VCaP (cell line): ENCODE measurements at regions not wholly inside any gene's neighbourhood (a gene's known extent, or its start where the extent isn't known, plus 50 kb on each side); places are given as distances from the start of the nearest gene placed in this dataset.

ENCODE experiments used
- H3K27ac ChIP-seq: fragments of 450-650 bp; 2 replicates; pipeline ENCODE4 v1.5.1; 2017
- TF ChIP-seq, protein P1 (sequence below): fragments of 450-650 bp; conservative IDR thresholded peaks from 2 replicates; pipeline ENCODE4 v1.5.1; 2017; ENCODE audit warnings: mild to moderate bottlenecking, moderate library complexity

DNA sequence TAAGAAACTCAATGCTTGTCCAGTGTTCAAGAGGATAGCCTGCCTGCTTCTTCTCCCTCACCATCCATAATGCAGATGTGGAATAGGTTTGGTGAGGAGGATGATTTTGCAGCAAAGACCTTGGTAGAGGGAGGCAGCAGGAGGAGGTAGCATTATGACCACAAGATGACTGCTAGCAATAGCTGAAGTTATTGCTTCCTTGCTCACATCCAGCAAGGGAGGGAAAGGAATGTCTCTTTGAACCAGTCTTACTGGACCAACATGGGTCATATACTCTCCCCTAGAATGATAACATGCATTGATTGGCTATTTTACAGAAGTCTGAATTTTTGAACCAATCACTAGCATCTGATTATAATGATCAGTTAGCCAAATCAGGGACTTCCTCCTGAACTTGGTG, 607.6 kb downstream of the EBF1 start:
- H3K27ac ChIP-seq, result no peak overlapping the region
- TF ChIP-seq, protein P1, sequence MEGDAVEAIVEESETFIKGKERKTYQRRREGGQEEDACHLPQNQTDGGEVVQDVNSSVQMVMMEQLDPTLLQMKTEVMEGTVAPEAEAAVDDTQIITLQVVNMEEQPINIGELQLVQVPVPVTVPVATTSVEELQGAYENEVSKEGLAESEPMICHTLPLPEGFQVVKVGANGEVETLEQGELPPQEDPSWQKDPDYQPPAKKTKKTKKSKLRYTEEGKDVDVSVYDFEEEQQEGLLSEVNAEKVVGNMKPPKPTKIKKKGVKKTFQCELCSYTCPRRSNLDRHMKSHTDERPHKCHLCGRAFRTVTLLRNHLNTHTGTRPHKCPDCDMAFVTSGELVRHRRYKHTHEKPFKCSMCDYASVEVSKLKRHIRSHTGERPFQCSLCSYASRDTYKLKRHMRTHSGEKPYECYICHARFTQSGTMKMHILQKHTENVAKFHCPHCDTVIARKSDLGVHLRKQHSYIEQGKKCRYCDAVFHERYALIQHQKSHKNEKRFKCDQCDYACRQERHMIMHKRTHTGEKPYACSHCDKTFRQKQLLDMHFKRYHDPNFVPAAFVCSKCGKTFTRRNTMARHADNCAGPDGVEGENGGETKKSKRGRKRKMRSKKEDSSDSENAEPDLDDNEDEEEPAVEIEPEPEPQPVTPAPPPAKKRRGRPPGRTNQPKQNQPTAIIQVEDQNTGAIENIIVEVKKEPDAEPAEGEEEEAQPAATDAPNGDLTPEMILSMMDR, result no peak

DNA sequence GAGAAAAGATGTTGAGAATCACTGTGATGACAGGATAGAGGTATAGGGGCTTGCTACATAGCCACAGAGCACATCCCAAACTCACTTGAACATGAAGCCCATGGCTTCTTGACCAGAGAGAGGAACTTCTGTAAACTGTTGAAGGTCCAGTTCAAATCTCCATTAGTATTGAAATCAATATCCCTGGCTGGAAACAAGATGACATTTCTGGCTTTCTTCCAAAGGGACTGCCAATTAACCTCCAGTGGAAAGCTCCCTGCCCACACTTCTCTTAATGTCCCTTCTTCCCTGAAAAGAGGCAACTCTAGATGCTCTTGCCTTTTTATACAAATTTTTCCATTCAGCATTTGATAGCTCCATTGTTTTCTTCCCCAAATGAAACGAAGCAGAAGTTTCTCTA, 612.1 kb downstream of the EBF1 start:
- TF ChIP-seq, protein P1, result no peak
- H3K27ac ChIP-seq, result no peak overlapping the region

DNA sequence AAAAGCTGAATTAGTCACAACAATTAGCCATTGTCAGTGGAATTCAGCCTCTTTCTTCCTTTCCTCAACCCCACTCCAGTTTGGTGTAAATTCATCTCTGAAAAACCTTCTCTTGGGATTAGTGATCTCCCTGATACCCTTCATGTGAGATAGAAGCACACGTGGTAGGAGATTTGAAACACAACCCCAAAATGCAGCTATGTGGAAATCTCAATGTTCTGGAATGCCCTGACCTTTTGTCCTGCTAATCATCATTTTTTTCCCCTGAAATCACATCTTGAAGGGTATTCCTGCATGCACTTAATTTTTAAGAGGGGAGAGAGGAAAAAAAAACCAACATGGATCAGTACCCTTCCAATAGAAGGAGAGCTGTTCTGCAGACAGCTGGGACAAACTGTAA, 612.6 kb downstream of the EBF1 start:
- TF ChIP-seq, protein P1, result no peak
- no peak overlapping the region for H3K27ac ChIP-seq

DNA sequence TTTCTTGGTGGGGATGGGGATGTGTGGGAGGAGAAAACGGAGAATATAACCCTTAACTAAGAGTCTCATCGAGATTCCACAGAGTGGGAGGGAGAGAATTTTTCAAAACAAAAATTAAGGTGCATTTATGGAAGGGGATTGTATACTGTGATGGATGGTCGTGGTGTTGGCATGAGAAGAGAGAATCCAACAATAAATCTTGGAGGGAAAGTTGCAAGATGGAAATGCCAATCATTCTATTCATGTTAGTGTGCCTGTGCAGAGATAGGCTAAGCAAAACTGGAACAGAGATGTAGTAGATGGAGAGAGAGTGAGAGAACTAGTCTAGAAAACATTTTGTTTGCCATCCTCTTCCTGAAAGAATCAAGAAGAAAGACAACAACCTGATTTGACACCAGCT, 613.1 kb downstream of the EBF1 start:
- TF ChIP-seq, protein P1, result no peak
- no peak overlapping the region for H3K27ac ChIP-seq

DNA sequence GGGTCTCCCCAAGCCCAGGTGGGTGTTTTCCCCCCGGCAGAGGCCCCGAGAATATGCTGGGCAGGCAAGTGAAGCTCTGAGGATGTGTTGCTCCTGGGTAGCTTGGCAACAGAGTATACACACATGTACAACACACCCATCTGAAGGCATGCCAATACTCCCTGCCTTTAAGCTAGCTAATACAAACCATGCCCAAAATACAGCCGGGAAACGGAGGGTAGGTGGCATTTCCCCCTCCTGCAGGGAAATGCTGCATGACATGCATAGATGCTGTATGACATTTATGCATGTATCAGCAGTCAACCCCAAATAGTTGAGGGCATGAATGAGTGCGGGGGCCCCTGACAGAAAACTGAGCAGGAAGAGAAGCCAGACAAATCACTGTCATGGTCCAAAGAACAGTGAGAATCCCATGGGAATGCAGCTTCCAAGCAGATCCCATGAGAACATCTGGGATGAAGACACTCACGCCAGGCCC, 614.1 kb downstream of the EBF1 start:
- TF ChIP-seq, protein P1, result no peak

DNA sequence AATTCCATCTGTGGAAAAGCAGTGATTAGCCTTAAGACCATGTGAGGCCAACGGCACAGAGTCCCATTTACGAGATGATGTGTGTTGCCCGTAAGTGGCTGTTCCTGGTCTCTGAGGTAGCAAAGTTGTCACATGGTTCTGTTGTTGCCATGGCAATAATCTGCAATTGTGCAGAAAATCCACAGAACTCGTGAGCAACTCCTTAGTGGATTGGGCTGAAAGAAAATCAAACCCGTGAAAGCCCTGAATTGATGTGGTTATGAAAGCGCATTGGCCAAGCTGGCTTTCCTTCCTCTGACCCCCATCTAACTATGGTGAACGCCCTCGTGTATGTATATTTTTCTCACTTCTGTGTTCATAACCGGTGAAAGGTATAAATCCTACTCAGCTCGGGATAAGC, 614.7 kb downstream of the EBF1 start:
- no peak overlapping the region for H3K27ac ChIP-seq
- TF ChIP-seq, protein P1, result no peak

More for the DNA sequence above, 614.1 kb downstream of the EBF1 start:
- H3K27ac ChIP-seq, result no peak overlapping the region

DNA sequence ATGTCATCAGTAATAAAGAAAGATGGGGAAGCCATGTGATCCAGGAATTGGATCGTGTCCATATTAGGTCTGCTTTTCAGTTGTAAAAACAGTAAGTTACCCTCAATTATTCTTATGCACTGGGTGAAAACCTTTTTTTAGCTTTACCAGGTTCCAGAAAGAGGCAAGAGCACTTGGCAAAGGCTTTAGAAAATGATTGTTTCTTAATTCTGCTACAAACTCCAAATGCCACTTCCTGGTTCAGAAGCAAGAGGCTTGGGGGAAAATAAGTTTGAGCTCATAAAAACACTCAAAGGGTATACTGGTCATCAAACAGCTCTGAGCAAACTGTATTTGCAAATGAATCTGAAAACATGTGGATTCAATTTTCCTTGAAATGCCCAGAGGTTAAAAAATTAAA, 615.6 kb downstream of the EBF1 start:
- peak overlapping the region; percentile 41 for H3K27ac ChIP-seq
- TF ChIP-seq, protein P1, result no peak
